Upper lobe of left lung (tissue), 6 donors: ENCODE measurements at regions not wholly inside any gene's neighbourhood (a gene's known extent, or its start where the extent isn't known, plus 50 kb on each side); places are given as distances from the start of the nearest gene placed in this dataset.

Source experiments
- ATAC-seq, 2 donors: fragments of 200-7000 bp; cut with Tn5 transposase; one replicate each; pipeline ENCODE4 v1.9.1; 2022; ENCODE audit warnings: mild to moderate bottlenecking in 2 of 2, moderate library complexity in 2 of 2; ENCODE audit not compliant: low FRiP score in 2 of 2
- DNase-seq, 2 donors: peaks; one replicate each; pipeline ENCODE4 v3.0.0-alpha.2; 2019 to 2020
- H3K27ac ChIP-seq, 4 donors: fragments of 200-600 bp; sonication (generic); one replicate each; pipeline ENCODE4 v1.5.1; 2016 to 2019
- H3K27me3 ChIP-seq, 4 donors: fragments of 200-600 bp; sonication (generic); one replicate each; pipeline ENCODE4 v1.5.1; 2017 to 2019
- H3K36me3 ChIP-seq, 4 donors: fragments of 200-600 bp; sonication (generic); one replicate each; pipeline ENCODE4 v1.5.1; 2016 to 2019
- H3K4me1 ChIP-seq, 4 donors: fragments of 200-600 bp; sonication (generic); one replicate each; pipeline ENCODE4 v1.5.1; 2018 to 2019
- H3K4me3 ChIP-seq, 4 donors: fragments of 200-600 bp; sonication (generic); one replicate each; pipeline ENCODE4 v1.5.1; 2017 to 2019; ENCODE audit warnings: mild to moderate bottlenecking in 2 of 4, moderate library complexity in 1 of 4
- H3K9me3 ChIP-seq, 4 donors: fragments of 200-600 bp; sonication (generic); one replicate each; pipeline ENCODE4 v1.5.1; 2018 to 2019
- EP300 ChIP-seq, 4 donors: sonication (generic); formaldehyde crosslinking; IDR thresholded peaks; one replicate each; pipeline ENCODE4 v1.5.1; 2017; ENCODE audit warnings: antibody characterized with exemption in 4 of 4, control low read depth in 2 of 4
- POLR2A ChIP-seq, 4 donors: fragments of 450-650 bp; IDR thresholded peaks; one replicate each; pipeline ENCODE4 v1.5.1; 2016 to 2017; ENCODE audit warnings: antibody characterized with exemption in 4 of 4, mild to moderate bottlenecking in 2 of 4
- POLR2AphosphoS5 ChIP-seq, 2 donors: sonication (generic); formaldehyde crosslinking; IDR thresholded peaks; one replicate each; pipeline ENCODE4 v1.5.1; 2017; ENCODE audit warnings: antibody characterized with exemption in 2 of 2
- WGBS, 2 donors: methylation state at CpG; one replicate each; pipeline ENCODE4 v1.1.5; 2017 to 2018; 5-methylcytosine and 5-hydroxymethylcytosine counted together
- TF ChIP-seq, protein P1 (sequence below), 6 experiments: fragments of 450-650 bp in 4 of 6; fragments of 200-600 bp in 2 of 6; sonication (generic) in 2 of 6; IDR thresholded peaks; one replicate each; pipeline ENCODE4 v1.5.1; 2016 to 2019; ENCODE audit warnings: antibody characterized with exemption in 6 of 6
- donor health status: DM: no; HTN: no; CAD: no; lungs with moderate emphysema.
- donor health status: DM: no; HTN: yes; CAD: no; lungs with severe emphysema.

DNA sequence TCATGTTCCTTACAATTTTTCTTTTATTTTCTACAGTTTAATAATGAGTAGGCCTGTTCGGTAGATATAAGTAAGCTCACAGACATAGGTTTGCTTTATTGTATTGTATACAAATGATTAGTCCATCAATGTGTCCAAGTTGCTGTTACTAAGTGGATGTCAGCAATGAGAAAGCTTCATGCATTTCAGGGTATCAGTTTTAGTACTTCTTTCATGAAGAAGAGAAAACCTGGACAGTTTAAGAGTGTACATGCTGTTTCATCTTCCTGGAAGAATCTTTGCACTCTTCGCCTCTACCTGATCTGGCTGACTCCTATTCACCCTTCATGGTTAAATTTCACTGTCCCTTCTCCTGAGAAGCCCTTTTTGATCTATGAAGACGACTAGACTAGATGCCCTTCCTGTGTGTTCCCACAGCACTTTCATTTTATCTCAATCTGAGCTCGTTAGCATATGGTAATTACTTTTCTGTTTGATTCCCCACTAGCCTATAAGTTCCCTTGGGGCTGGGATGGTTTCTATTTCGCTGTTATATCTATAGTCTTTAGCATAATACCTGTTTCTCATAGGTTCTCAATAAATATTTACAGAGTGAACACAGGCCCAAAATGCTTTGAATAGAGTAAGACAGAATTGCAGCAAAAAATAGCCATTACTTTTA is 70.7 kb downstream of the CETN3 start:
- H3K9me3 ChIP-seq: no peaks in the 10 kb centered on the region
- no peak overlapping the region for H3K27ac ChIP-seq
- DNase-seq: no peak
- TF ChIP-seq POLR2A (IDR thresholded peaks at IDR 0.05): no peak
- no peak for TF ChIP-seq EP300 (IDR thresholded peaks at IDR 0.05)
- no peak for TF ChIP-seq POLR2AphosphoS5 (IDR thresholded peaks at IDR 0.05)
- TF ChIP-seq, protein P1, sequence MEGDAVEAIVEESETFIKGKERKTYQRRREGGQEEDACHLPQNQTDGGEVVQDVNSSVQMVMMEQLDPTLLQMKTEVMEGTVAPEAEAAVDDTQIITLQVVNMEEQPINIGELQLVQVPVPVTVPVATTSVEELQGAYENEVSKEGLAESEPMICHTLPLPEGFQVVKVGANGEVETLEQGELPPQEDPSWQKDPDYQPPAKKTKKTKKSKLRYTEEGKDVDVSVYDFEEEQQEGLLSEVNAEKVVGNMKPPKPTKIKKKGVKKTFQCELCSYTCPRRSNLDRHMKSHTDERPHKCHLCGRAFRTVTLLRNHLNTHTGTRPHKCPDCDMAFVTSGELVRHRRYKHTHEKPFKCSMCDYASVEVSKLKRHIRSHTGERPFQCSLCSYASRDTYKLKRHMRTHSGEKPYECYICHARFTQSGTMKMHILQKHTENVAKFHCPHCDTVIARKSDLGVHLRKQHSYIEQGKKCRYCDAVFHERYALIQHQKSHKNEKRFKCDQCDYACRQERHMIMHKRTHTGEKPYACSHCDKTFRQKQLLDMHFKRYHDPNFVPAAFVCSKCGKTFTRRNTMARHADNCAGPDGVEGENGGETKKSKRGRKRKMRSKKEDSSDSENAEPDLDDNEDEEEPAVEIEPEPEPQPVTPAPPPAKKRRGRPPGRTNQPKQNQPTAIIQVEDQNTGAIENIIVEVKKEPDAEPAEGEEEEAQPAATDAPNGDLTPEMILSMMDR (IDR thresholded peaks at IDR 0.05): no peak
- no peaks in the 10 kb centered on the region for H3K36me3 ChIP-seq
- no peaks in the 10 kb centered on the region for H3K27me3 ChIP-seq
- H3K4me1 ChIP-seq: no peaks in the 10 kb centered on the region
- no peak overlapping the region for H3K4me3 ChIP-seq
- no peak for ATAC-seq
- 58 to 73% methylated on average over 5 of the region's 5 CpGs for WGBS, 2 donors

DNA sequence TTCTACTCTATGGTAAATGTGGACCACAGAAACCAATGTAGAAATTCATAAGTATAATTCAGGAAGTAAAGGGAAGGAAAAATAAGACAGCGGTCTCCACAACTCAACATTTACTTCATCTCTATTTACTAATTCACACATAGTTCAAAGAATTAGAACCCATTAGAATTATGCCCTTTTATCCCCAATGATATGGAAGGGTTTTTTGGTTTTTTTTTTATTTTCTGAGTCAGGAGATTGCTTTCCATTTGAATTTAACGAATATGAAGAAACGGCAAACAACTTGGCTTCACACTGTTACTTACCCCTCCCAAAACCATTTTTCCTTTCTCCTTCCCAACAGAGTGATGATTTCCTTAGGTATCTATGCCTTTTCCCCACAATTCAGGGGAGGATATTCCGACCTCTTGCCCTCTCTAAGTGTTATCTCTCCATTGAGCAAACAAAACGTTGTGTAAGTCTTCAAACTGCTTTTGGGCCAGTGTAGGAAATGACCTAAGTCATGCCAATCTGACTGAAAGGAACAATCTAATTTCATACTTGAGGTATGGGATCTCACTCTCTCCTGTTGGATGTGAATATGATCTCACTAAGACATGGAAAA is 72.0 kb downstream of the CETN3 start:
- Histone ChIP-seq H3K27ac (no peak overlapping the region), H3K9me3 (no peaks in the 10 kb centered on the region), H3K27me3 (no peaks in the 10 kb centered on the region), H3K36me3 (no peaks in the 10 kb centered on the region), H3K4me1 (no peaks in the 10 kb centered on the region), H3K4me3 (no peak overlapping the region)
- WGBS, 2 donors: 63 to 68% methylated on average over 5 of the region's 5 CpGs
- ATAC-seq (no peak), DNase-seq (no peak)
- TF ChIP-seq, protein P1 (IDR thresholded peaks at IDR 0.05): no peak
- no peak for TF ChIP-seq POLR2AphosphoS5 (IDR thresholded peaks at IDR 0.05)
- TF ChIP-seq EP300 (IDR thresholded peaks at IDR 0.05): no peak
- no peak for TF ChIP-seq POLR2A (IDR thresholded peaks at IDR 0.05)

DNA sequence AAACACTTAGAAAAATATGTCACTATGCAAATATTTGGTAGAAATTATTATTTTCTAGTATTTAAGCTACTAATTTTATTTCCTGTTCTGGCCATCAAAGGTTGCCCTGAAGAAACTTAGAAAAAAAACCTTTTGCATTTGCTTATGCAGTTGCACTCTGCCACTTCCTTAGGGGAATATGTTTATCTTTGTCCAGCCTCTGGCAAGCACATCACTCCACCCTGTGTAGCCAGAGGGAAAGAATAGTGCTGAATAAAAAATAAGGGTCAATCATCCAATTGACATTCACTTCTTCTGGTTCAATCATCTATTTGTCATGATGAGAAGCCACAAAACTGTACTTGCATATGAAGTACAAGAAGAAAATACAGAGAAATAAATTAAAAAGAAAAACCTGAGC is 72.8 kb downstream of the CETN3 start:
- TF ChIP-seq POLR2AphosphoS5 (IDR thresholded peaks at IDR 0.05): no peak
- TF ChIP-seq, protein P1 (IDR thresholded peaks at IDR 0.05): no peak
- TF ChIP-seq EP300 (IDR thresholded peaks at IDR 0.05): no peak
- TF ChIP-seq POLR2A (IDR thresholded peaks at IDR 0.05): no peak
- Histone ChIP-seq H3K36me3 (no peaks in the 10 kb centered on the region), H3K4me1 (no peaks in the 10 kb centered on the region), H3K27me3 (no peaks in the 10 kb centered on the region), H3K9me3 (no peaks in the 10 kb centered on the region), H3K27ac (no peak overlapping the region), H3K4me3 (no peak overlapping the region)
- ATAC-seq: no peak
- DNase-seq: no peak

DNA sequence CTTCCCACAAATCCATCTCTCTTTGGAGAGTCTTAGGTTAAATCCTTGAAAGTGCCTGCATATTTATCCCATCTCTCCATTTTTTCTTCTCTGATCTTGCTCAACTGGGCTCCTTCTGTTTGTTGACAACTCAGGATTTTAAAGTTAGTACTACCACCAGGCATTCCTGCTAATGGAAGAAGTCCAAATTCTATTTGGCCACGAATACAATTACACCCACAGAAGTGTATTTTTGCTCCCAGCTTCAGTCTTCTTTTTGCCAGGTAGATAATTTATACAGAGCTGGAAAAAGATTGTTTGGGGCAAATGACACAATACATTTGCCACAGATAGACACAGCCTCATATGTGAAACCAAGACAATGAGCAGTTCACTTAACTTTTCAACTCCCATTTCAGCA is 74.8 kb downstream of the CETN3 start:
- DNase-seq (no peak), ATAC-seq (no peak)
- no peak for TF ChIP-seq POLR2A (IDR thresholded peaks at IDR 0.05)
- no peak for TF ChIP-seq EP300 (IDR thresholded peaks at IDR 0.05)
- TF ChIP-seq, protein P1 (IDR thresholded peaks at IDR 0.05): no peak
- TF ChIP-seq POLR2AphosphoS5 (IDR thresholded peaks at IDR 0.05): no peak
- WGBS, 2 donors: 25 to 36% methylated on average over 1 of the region's 1 CpG
- no peak overlapping the region for H3K27ac ChIP-seq
- no peak overlapping the region for H3K4me3 ChIP-seq
- H3K4me1 ChIP-seq: no peaks in the 10 kb centered on the region
- no peaks in the 10 kb centered on the region for H3K9me3 ChIP-seq
- no peaks in the 10 kb centered on the region for H3K27me3 ChIP-seq
- no peaks in the 10 kb centered on the region for H3K36me3 ChIP-seq

DNA sequence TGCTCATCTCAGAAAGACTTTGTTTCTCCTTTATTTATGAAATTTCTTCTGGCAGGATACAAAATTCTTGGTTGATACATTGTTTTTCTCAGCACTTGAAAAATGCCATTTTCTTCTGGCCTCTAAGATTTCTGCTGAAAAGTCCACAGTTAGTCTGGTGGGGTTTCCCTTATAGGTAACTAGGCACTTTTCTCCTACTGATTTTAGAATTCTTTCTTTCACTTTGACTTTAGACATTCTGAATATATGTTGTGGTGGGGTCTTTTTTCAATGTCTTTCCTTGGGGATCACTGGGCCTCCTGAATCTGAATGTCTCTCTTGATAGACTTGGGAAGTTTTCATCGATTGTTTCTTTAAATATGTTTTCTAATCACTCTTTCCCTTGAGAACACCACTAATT is 79.6 kb downstream of the CETN3 start:
- H3K36me3 ChIP-seq: no peaks in the 10 kb centered on the region
- no peaks in the 10 kb centered on the region for H3K9me3 ChIP-seq
- DNase-seq (no peak), ATAC-seq (no peak)
- H3K4me3 ChIP-seq: no peak overlapping the region
- WGBS, 2 donors: 92 to 93% methylated on average over 1 of the region's 1 CpG
- TF ChIP-seq POLR2A (IDR thresholded peaks at IDR 0.05) (no peak), EP300 (IDR thresholded peaks at IDR 0.05) (no peak), POLR2AphosphoS5 (IDR thresholded peaks at IDR 0.05) (no peak)
- TF ChIP-seq, protein P1 (IDR thresholded peaks at IDR 0.05): no peak
- no peaks in the 10 kb centered on the region for H3K4me1 ChIP-seq
- no peak overlapping the region for H3K27ac ChIP-seq
- H3K27me3 ChIP-seq: no peaks in the 10 kb centered on the region
